Keratinocyte (primary cell): ENCODE measurements at regions not wholly inside any gene's neighbourhood (a gene's known extent, or its start where the extent isn't known, plus 50 kb on each side); places are given as distances from the start of the nearest gene placed in this dataset.

ENCODE experiments used
- EZH2 ChIP-seq: IDR thresholded peaks from one replicate; pipeline ENCODE4 v1.6.1; 2012; ENCODE audit warnings: inconsistent platforms, mild to moderate bottlenecking, low read length, moderate library complexity
- TF ChIP-seq, protein P1 (sequence below), 3 experiments: IDR thresholded peaks in 1 of 3; conservative IDR thresholded peaks in 1 of 3; optimal IDR thresholded peaks in 1 of 3; 2 replicates in 2 of 3; 3 replicates in 1 of 3; pipeline versions ENCODE3 to v1.5.1; 2011; ENCODE audit warnings: low read length in 3 of 3, mild to moderate bottlenecking in 3 of 3, moderate library complexity in 2 of 3, control low read depth in 1 of 3, inconsistent platforms in 1 of 3; ENCODE audit not compliant: insufficient read depth in 2 of 3; ENCODE audit errors: extremely low read depth in 1 of 3

DNA sequence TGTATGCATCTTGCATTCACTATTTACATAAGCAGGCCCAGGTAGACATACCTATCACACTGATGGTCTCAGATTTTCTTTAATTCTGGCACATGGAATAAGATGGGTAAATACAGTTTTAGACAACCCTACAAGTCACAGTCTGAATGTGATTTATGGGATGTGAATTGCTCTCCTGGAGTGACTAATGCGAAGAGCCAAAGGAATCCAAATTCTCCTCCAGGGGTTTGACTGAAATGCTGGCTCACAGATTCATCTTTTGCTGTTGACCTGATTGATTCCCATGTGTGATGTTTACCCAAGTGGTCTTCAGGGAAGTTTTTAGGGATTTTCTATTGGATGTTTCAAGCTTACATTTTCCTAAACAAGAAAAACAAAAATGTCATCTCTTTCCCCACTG lies 277.9 kb upstream of the MON1B start:
- TF ChIP-seq, protein P1, sequence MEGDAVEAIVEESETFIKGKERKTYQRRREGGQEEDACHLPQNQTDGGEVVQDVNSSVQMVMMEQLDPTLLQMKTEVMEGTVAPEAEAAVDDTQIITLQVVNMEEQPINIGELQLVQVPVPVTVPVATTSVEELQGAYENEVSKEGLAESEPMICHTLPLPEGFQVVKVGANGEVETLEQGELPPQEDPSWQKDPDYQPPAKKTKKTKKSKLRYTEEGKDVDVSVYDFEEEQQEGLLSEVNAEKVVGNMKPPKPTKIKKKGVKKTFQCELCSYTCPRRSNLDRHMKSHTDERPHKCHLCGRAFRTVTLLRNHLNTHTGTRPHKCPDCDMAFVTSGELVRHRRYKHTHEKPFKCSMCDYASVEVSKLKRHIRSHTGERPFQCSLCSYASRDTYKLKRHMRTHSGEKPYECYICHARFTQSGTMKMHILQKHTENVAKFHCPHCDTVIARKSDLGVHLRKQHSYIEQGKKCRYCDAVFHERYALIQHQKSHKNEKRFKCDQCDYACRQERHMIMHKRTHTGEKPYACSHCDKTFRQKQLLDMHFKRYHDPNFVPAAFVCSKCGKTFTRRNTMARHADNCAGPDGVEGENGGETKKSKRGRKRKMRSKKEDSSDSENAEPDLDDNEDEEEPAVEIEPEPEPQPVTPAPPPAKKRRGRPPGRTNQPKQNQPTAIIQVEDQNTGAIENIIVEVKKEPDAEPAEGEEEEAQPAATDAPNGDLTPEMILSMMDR (optimal IDR thresholded peaks at IDR 0.05 in 1 of 3, IDR thresholded peaks at IDR 0.05 in 1 of 3, conservative IDR thresholded peaks at IDR 0.05 in 1 of 3; ENCODE audit: extremely low read depth in 1 of 3, insufficient read depth in 2 of 3, low read length in 3 of 3) = no peak
- TF ChIP-seq EZH2 = no peak
